Mammary epithelial cell (primary cell): ENCODE measurements at regions not wholly inside any gene's neighbourhood (a gene's known extent, or its start where the extent isn't known, plus 50 kb on each side); places are given as distances from the start of the nearest gene placed in this dataset.

Experiments
- CTCF ChIP-seq, 2 donors: IDR thresholded peaks in 1 of 2; conservative IDR thresholded peaks in 1 of 2; 2 replicates each; pipeline ENCODE4 v1.5.1; 2011 to 2012; ENCODE audit warnings: inconsistent platforms in 2 of 2, low read length in 2 of 2, mild to moderate bottlenecking in 2 of 2, control low read depth in 1 of 2, low read depth in 1 of 2; ENCODE audit not compliant: insufficient read depth in 1 of 2; ENCODE audit errors: extremely low read depth in 1 of 2
- EZH2 ChIP-seq: IDR thresholded peaks from 2 replicates; pipeline ENCODE4 v1.6.1; 2012; ENCODE audit warnings: low read length, inconsistent platforms, borderline replicate concordance

- no peak for TF ChIP-seq CTCF (conservative IDR thresholded peaks at IDR 0.05 in 1 of 2, IDR thresholded peaks at IDR 0.05 in 1 of 2; ENCODE audit: extremely low read depth in 1 of 2, insufficient read depth in 1 of 2, low read depth in 1 of 2, low read length in 2 of 2)
- no peak for TF ChIP-seq EZH2
Measured at GRCh38 chr21:43354026-43354420, 72.9 kb downstream of the SIK1 start.
